Testis (tissue), 2 donors: ENCODE measurements at regions not wholly inside any gene's neighbourhood (a gene's known extent, or its start where the extent isn't known, plus 50 kb on each side); places are given as distances from the start of the nearest gene placed in this dataset.

ENCODE experiments used
- DNase-seq: peaks from one replicate; pipeline ENCODE4 v3.0.0-alpha.2; 2019
- H3K27ac ChIP-seq, 2 donors: fragments of 200-600 bp; sonication (generic); one replicate each; pipeline ENCODE4 v1.5.1; 2019
- H3K27me3 ChIP-seq: fragments of 200-600 bp; sonication (generic); one replicate; pipeline ENCODE4 v1.5.1; 2019
- H3K36me3 ChIP-seq: fragments of 200-600 bp; sonication (generic); one replicate; pipeline ENCODE4 v1.5.1; 2017; ENCODE audit warnings: low read depth; ENCODE audit errors: missing control alignments
- H3K4me1 ChIP-seq: fragments of 200-600 bp; sonication (generic); one replicate; pipeline ENCODE4 v1.5.1; 2019
- H3K4me3 ChIP-seq, 2 donors: fragments of 200-600 bp; sonication (generic); one replicate each; pipeline ENCODE4 v1.5.1; 2017 to 2019
- H3K9me3 ChIP-seq: fragments of 200-600 bp; sonication (generic); one replicate; pipeline ENCODE4 v1.5.1; 2017
- CTCF ChIP-seq, 3 experiments: fragments of 450-650 bp in 2 of 3; fragments of 200-600 bp in 1 of 3; sonication (generic) in 1 of 3; IDR thresholded peaks; one replicate each; pipeline ENCODE4 v1.5.1; 2016 to 2019; ENCODE audit warnings: antibody characterized with exemption in 3 of 3, mild to moderate bottlenecking in 2 of 3, moderate library complexity in 1 of 3
- POLR2A ChIP-seq: fragments of 450-650 bp; IDR thresholded peaks from one replicate; pipeline ENCODE4 v1.6.1; 2017; ENCODE audit warnings: antibody characterized with exemption, mild to moderate bottlenecking, moderate library complexity
- WGBS, 2 donors: methylation state at CpG; one replicate each; pipeline ENCODE4 v1.1.5; 2018; 5-methylcytosine and 5-hydroxymethylcytosine counted together
- intact Hi-C: fragments of 100-400 bp; cut with DNase I; formaldehyde crosslinking; loops from one replicate; pipeline ENCODE4 v1.15.1; 2023; ENCODE audit warnings: low total_unique reads

- no peak for DNase-seq
- 97 to 98% methylated on average over 2 of the region's 2 CpGs for WGBS, 2 donors
These were observed 1132.1 kb upstream of the CNTN5 start for GRCh38 chr11:97888641-97889040.

GRCh38 chr11:97890466-97890865, 1130.3 kb upstream of the CNTN5 start:
- DNase-seq = no peak
- no peak overlapping the region for H3K27ac ChIP-seq
- no peaks in the 10 kb centered on the region for H3K9me3 ChIP-seq
- TF ChIP-seq CTCF (IDR thresholded peaks at IDR 0.05) (no peak), POLR2A (no peak)
- no peaks in the 10 kb centered on the region for H3K36me3 ChIP-seq
- 37 to 50% methylated on average over 1 of the region's 1 CpG for WGBS, 2 donors
- intact Hi-C loops = no loop called here
- no peaks in the 10 kb centered on the region for H3K27me3 ChIP-seq
- H3K4me1 ChIP-seq = no peaks in the 10 kb centered on the region
- no peak overlapping the region for H3K4me3 ChIP-seq

More at GRCh38 chr11:97888641-97889040, 1132.1 kb upstream of the CNTN5 start:
- H3K36me3 ChIP-seq = no peaks in the 10 kb centered on the region
- H3K27me3 ChIP-seq = no peaks in the 10 kb centered on the region
- no peak overlapping the region for H3K4me3 ChIP-seq
- no peaks in the 10 kb centered on the region for H3K4me1 ChIP-seq
- H3K27ac ChIP-seq = no peak overlapping the region
- TF ChIP-seq POLR2A (no peak), CTCF (IDR thresholded peaks at IDR 0.05) (no peak)
- no peaks in the 10 kb centered on the region for H3K9me3 ChIP-seq
- intact Hi-C loops = no loop called here

- H3K36me3 ChIP-seq = no peaks in the 10 kb centered on the region
- no peak for DNase-seq
- TF ChIP-seq CTCF (IDR thresholded peaks at IDR 0.05) = no peak
- no peak for TF ChIP-seq POLR2A
- intact Hi-C loops = no loop called here
- WGBS, 2 donors = 43% methylated on average over 2 of the region's 2 CpGs
- no peaks in the 10 kb centered on the region for H3K9me3 ChIP-seq
- no peak overlapping the region for H3K27ac ChIP-seq
- H3K4me3 ChIP-seq = no peak overlapping the region
- no peaks in the 10 kb centered on the region for H3K4me1 ChIP-seq
- no peaks in the 10 kb centered on the region for H3K27me3 ChIP-seq
These were observed 1127.1 kb upstream of the CNTN5 start for GRCh38 chr11:97893612-97894011.

- no peak for TF ChIP-seq CTCF (IDR thresholded peaks at IDR 0.05)
- no peak for TF ChIP-seq POLR2A
- no peaks in the 10 kb centered on the region for H3K4me1 ChIP-seq
- no peaks in the 10 kb centered on the region for H3K9me3 ChIP-seq
- intact Hi-C loops = no loop called here
- DNase-seq = no peak
- H3K27me3 ChIP-seq = no peaks in the 10 kb centered on the region
- no peaks in the 10 kb centered on the region for H3K36me3 ChIP-seq
- 90 to 97% methylated on average over 2 of the region's 2 CpGs for WGBS, 2 donors
- no peak overlapping the region for H3K27ac ChIP-seq
- no peak overlapping the region for H3K4me3 ChIP-seq
These were observed 1125.8 kb upstream of the CNTN5 start for GRCh38 chr11:97894978-97895377.

- no peaks in the 10 kb centered on the region for H3K36me3 ChIP-seq
- no peak for DNase-seq
- no peaks in the 10 kb centered on the region for H3K9me3 ChIP-seq
- H3K4me3 ChIP-seq = no peak overlapping the region
- no peak for TF ChIP-seq POLR2A
- no peak for TF ChIP-seq CTCF (IDR thresholded peaks at IDR 0.05)
- intact Hi-C loops = no loop called here
- no peaks in the 10 kb centered on the region for H3K4me1 ChIP-seq
- no peaks in the 10 kb centered on the region for H3K27me3 ChIP-seq
- no peak overlapping the region for H3K27ac ChIP-seq
- 83 to 88% methylated on average over 3 of the region's 3 CpGs for WGBS, 2 donors
These were observed 1125.2 kb upstream of the CNTN5 start for GRCh38 chr11:97895572-97895971.
